CD4-positive, alpha-beta T cell treated with Interleukin-17A for 1 hour (primary cell): ENCODE measurements at regions not wholly inside any gene's neighbourhood (a gene's known extent, or its start where the extent isn't known, plus 50 kb on each side); places are given as distances from the start of the nearest gene placed in this dataset.

ENCODE experiments used
- DNase-seq: peaks from one replicate; pipeline ENCODE4 v3.0.0-alpha.2; 2020

DNA sequence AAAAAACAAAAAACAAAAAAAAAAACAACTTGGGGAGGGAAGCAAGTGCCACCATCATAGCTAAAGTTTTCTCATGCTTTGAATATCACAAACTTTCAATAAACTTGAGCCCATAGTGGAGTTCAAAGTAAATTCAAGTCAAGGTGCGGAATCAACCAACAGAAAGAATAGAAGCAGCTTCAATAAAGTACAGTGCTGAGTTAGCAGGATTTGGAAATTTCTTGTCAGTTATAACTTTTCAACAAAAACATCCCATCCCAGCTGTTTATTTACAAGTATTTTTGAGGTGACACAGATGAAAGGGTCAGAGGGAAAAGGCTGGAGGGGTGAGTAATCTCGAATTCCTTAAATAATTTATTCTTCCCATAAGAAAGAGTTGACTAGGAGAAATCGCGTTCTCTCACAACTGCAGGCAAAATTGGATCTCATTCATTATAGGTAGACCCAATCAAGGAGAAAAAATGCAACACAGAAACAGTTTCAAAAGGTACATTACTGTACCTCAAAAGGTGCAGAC lies 477.4 kb upstream of the RASGRP1 start:
- DNase-seq, result no peak

DNA sequence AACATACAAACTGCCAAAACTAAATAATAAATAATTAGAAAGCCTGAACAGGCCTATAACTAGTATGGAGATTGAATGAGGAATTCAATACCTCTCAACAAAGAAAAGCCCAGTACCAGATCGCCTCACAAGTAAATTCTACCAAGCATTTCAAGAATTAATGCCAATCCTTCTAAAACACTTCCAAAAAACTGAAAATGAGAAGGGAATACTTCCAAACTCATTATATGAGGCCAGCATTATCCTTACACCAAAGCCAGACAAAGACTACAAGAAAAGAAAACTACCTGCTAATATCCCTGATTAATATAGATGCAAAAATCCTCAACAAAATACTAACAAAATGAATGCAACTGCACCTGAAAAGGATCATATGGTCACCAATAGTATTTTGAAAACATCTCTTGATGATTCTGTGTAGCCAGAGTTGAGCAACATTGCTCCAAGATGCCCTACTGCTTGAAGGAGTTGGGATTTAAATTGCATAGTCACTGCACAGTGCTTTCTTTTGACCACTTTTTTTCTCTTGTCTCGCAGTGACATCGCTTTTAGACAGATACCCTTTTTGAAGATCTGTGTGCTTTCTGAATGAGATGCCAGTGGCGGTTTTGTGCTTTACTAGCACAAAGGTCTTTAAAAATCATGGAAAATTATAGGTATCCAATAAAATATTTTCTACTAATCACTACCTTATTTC lies 487.2 kb upstream of the RASGRP1 start:
- DNase-seq, result no peak

DNA sequence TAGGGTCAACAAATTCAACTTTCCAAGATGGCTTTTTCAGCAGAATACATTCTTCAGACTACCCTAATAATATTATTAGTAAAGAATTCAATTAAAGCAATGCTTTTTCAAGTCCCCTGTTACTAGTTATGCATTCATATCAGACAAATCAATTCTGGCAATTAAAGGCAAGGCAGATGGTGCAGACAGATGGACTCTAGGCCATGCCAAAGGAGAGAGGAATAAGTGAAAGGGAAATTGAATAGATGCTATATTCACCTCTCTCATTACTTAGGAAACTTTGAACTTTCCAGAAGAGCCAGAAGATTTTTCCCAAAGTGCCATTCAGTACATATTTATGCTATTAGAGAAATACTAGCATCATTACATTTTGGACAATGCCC lies 487.7 kb upstream of the RASGRP1 start:
- no peak for DNase-seq

DNA sequence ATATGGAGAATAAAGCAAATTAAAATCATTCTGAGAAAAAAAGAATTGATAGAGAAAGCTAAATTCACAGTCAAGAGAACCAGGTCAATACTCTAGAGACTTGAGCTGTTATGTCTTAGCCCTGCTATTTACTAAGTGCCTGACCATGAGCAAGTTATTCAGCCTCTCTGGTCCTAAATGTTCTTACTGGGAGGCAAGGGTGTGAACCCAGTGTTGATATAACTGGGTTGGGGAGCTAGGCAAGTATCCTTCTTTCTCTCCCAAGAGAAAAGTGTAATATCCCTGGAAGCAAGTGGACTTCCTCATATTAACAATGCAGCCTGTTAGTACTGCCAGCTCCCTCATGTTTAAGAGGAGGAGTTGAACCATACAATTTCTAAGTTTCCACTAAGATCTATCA lies 488.9 kb upstream of the RASGRP1 start:
- DNase-seq, result no peak

DNA sequence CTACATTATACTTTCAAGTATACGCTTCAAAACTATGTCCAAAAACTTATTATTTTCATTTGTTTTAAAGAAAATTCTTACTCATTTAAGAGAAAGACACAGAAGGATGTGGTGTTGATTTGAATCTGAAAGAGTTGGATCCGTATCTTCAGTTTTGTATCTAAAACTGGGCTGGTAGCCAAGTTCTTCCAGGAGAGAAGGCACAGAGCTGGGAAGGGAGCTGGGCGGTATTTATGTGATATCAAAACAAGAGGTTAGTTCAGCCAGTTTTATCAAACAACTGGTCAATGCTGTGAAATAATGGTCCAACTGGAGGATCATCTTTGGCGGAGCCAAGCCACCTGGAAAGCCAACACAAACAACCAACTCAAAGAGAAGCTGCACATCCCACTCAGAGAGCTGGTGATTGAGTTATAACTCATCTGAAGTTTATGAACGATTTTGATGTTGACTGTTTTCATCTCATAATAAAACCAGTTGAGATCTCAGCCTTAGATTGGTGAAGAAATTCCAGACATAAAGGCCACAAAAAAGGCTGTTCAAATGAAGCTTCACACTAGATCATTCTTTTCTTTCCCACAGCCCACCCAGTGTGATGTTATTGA lies 489.6 kb upstream of the RASGRP1 start:
- DNase-seq, result no peak

DNA sequence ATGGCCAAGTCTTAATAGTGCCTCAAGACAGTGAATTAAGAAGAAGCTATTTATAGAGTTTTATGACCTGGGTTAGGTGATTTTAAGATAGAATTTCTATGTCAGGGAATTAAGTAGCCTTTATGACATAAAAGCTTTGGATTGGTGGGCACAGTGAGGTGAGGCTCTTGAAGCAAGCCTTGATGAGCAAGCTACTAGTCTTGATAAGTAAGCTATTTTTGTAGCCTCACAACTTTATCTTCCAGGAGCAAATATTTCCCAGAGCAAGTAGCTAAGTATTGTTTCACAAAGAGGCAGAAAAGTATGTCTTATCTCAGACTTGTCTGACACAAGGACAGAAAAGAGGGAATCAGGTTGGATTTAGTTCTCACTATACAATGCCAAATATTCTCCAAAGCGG lies 491.7 kb upstream of the RASGRP1 start:
- DNase-seq, result no peak

DNA sequence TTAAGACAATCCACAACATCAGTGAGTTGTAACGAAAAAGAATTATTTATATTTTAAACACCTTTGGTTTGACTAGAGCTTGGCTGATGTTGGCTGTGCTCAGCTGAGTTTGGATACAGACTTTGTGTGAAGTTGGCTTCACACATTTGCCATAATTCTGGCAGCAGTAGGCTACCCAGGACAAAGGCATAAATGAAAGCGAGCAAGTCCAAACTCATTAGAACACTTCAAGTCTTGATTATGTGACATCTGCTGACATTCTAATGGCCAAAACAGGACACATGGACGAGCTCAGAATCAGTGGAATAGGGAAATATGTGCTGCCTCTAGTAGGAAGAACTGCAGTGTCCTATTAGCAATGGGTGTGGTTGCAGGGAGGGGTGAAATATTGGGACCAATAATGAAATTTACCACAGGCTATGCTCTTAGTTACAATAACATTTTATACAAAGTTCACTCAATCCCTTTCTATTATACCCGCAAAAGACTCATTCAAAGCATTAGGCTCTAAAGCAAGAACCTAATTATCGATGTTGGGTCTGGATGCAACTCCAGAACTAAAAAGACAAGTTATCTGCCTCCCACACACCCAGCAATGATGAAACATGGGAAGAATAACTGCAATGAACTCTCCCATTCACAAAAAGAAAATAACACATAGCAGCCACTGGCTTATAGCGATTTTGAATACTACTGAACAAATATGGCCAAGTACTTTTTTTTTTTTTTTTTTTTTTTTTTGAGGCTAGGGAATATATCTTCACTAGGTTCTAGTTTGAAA lies 493.9 kb upstream of the RASGRP1 start:
- no peak for DNase-seq

DNA sequence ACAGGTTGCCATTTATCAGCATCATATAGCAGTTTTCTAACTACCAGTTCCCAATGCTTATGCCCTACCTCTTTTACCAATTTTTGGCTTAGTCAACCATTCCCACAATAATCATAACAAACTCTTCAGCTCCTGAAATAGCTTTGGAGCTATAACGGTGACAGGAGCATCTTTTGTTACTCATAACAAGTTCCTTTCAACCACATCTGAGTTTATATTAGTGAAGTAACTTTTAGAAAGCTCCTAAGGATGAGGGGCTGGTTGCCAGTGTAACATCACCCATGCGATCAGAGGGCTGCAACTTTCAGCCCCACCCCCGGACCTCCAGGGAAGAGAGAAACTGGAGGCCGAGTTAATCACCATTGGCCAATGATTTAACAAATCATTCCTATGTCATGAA lies 495.3 kb upstream of the RASGRP1 start:
- DNase-seq, result no peak

DNA sequence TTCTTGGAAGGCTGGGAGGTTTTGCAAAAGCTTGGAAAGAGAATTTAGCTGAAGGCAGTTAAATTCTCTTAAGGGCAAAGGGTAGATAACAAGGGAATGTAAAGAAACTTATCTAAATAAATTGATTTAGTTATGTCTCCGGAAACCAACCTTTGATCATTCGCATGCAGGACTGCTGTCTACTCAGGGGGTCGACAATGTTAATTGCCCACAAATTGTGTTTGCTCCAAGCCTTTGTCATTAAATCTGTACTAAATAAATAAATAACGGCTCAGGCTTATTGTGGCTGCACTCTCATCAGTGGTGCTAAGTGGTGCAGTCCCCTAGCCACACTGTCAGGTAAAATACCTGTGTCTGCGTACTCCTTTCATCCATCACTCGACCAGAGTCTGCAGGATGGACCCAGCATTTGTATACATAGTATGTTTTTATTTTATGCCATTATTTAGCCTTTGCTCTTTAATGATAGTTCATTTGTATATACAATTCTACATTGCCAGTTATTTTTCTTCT lies 497.4 kb upstream of the RASGRP1 start:
- no peak for DNase-seq

DNA sequence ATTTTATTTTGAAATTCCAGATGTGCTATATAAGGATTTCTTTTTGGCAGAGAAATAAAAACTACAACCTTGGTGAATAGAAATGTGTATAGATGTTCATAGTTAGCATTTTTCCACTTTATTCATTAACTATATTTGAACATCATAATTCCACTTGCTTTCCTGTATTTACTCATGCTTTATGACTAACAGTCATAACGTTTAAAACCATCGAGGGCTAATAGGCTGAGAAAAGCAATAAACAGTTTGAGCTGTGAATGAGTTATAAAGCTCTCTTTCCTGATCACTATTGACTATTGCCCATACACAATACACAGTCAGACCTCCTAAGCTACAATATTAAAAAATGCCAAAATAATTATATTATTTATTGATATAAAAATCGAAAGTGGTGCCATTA lies 502.1 kb upstream of the RASGRP1 start:
- DNase-seq, result no peak

DNA sequence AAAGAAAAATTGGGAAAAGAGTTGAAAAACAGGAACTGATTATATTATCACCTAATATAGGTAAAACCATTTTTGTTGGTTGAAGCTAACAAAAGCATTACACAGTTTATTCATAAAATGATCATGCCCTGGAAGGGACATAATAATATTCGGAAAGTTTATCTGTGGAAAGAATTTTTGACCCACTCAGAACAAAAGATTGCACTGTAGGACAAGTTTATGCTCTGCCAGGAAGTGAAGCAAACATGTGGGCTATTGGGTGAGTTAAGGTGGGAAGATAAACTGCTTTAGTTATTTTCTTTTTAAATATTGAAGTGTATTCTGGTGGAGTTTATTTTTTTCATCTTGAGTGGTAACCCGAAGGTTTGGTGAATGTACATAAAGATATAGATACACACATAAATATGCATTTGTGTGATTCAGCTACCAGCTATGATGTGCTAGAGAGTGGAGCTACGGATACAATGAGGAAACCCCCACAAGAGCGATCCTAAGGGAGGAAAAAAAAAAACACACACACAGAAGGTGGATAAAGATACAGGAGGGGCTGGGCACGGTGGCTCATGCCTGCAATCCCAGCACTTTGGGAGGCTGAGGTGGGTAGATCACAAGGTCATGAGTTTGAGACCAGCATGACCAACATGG lies 506.4 kb upstream of the THBS1 start:
- DNase-seq, result no peak

DNA sequence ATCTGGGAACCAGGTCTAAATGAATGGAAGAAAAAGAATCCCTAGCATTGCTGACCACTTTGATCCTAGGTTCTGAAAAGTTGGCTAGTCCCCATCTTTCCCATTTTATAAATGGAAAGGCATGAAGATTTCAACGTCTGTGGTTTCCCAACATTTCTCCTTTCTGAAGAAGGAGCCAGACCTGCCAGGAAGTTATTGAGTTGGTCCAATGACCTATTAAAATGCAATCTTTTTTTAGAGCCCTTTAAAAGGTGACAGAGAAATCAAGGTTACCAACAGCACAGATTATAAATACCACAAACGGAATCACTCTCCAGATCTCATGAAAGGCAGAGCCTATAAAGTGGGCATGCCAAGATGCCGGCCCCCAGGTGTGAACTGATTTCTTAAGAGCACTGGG lies 505.6 kb upstream of the THBS1 start:
- no peak for DNase-seq

DNA sequence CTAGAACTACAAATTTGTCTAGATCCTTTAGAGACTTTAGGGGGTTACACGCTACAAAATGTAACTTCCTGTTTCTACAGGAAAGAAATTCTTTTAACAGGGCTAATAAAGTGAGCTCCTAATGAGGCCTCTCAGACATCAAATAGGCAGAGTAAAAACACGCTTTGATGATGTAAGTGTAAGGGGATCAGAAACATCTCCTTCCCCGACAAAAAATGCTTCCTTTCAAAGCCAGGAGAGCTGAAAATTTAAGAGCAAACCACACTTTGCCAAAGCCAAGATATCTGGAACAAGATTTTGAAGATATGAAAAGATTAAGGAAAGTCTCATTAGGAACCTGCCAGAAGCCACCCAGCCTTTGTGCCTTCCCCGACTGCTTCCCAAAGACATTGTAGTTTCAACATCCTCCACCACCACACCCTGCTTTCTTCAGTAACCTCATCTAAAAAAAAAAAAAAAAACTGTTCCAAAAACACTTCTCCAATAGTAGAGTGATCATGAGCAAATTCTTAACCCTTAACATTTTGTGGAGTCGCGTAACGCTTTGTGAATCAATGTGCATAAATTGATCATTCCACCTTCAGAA lies 505.0 kb upstream of the THBS1 start:
- DNase-seq, result no peak

DNA sequence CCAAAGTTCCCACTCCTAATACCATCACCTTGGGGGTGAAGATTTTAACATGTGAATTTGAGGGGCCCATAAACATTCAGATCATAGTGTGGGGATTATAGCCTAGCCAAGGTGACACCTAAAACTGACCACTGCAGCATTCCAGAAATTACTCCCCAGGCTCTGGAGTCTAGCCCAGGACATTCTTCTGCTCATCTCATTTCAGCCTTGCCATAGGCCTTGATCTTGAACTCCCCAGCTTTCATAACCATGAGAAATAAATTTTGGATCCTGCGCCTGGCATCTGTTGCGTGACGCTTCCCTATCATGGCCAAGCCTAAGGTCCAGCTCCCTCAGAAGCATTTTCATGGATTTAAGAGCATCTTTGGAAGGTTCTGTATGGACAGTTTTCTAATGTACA lies 502.9 kb upstream of the THBS1 start:
- no peak for DNase-seq

DNA sequence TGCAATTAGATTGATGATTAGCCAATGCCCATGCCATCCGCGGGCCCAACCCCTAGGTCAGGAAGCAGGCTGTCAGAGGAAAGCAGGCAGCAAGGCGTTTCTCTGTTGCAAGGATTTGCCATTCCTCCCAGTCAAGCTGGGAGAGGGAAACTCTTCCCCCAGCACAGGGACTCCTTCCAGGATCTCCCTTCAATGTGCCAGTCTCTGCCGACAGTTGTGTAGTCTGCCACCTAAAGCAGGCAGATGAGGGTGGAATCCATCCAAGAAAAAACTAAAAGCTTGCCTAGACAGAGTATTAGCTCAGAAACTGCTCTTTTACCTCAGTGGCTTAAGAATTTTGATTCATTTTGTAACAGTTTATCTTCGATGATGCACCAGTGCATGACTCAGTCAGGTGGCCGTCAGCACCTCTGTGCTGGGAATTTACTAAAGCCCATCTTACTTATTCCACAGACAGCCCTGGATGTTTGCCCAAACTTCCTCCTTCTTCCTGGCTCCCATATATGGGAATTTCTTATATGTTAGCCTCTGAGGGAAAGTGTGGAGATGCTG lies 501.5 kb upstream of the THBS1 start:
- DNase-seq, result no peak

DNA sequence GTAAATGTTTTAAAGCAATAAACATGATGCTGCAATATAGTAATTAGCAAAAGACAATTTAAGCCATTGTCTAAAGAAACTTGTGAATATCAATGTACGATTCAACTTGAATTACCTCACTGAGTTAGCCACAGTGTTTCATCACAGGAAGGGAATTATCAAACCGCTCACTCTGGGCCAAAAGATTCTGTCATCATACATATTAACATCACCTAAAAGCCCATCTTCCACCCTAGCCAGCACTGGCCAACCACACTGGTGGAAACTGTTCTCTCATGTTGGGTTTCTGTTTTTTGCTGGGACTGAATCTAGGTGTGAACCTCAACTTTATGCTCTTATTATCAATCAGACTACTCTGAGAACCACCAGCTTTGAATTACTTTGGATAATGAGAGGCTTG lies 497.7 kb upstream of the THBS1 start:
- no peak for DNase-seq

DNA sequence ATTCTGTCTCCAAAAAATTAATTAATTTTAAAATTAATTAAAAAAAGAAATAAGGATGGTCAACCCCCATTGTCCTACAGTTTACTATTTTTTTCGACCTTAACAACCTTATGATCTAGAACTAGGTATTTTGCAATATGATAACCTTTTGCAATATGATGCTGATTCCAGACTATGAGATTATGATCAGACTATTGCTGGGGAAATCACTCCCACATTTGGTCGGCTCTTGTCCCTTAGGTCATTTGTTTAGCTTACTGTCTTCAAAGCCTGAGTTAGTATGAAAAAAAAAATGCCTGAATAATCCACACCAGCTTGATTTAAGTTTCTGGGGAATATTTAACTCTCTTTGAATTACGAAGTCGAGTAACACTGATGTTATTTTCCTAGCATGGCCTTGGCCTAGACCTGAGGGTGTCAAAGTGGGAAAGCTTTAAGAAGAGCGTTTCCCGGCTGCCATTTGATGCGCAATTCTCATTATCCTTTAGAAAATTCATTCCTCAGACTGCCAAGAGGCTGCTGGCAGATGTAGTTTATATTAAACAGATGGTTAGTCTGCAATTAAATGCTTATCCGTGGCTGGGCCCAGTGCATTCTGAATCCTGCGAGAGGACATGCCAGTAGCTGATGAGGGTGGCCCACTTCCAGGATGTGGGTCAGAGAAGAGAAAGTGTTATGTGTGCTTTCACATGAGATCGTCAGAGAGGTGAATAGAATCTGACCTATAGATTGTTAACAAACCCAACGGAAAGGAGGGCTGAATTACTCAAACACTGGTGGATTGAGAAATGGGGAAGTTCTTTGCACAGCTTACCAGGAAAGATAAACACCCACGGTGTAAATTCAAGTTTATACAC lies 496.0 kb upstream of the THBS1 start:
- DNase-seq, result no peak

DNA sequence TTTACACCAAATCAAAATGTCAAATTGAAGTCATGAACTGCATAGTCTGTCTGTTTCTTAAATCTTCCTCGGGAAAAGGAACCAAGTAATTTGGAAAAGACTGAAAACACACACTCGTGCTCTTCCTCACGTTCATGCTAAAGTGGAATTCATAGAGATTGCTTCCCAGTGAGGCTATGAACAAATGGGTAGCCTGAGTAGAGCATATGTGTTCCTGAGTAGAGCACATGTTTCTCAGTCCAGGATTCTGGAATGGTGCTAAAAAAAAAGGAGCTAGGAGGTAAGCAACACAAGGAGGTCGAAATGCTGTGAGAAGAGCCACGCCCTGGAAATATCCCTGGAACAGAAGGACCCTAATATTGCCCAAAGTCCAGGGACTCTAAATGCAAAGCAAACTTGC lies 494.2 kb upstream of the THBS1 start:
- no peak for DNase-seq

DNA sequence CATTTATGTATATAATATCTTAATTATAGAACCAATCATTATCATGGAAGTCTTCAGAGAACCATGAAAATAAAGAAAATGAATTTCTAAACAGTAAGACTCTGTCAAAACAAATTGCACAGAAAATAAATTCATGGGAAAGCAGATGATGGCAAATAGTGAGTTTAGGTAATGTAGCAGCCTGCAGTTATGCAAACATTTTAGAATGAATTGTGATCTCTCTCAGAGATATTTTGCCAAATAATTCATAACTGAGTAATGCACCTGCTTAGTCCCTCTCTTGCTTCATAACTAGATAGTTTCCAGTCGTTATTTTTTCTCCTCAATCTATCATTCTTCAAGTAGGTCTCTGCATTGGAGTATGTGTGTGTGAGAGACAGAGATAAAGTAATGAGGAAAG lies 492.7 kb upstream of the THBS1 start:
- DNase-seq, result no peak

DNA sequence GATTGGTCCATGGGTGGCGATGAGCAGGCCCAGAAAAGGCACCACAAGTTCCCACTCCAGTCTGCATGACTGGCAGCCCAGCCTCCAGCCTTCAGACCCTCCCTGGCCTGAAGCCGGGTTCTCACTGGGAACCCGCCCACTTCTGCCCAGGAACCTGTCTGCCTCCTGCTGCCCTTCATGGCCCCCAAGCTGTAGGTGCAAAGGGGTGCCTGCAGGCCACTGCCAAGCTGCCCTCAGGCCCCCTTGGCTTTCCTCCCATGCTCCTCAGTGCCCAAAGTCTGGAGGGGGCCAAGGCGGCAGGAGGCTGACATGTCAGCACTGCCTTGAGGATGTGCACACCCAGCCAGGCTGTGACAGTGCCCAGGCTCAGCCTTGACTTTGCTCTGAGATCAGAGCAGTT lies 488.5 kb upstream of the THBS1 start:
- no peak for DNase-seq

DNA sequence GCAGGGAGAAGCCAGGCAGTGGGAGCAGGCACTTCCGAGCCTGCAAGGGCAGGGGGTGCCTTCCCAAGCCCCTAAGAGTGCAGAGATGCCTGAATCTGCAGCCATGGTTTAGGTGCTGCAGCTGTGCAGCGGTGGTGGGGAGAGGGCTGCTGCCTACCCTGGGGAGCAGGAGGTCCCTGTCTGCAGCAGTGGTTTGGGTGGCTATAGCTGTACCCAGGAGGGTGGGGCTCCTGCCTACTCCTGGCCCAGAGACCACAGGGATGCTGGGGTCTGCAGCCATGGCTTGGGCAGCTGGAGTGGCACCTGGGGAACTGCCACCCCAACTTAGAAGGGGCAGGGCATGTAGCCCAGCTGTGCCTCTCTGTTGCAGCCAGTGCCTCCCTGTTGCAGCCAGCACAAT lies 488.1 kb upstream of the THBS1 start:
- no peak for DNase-seq

DNA sequence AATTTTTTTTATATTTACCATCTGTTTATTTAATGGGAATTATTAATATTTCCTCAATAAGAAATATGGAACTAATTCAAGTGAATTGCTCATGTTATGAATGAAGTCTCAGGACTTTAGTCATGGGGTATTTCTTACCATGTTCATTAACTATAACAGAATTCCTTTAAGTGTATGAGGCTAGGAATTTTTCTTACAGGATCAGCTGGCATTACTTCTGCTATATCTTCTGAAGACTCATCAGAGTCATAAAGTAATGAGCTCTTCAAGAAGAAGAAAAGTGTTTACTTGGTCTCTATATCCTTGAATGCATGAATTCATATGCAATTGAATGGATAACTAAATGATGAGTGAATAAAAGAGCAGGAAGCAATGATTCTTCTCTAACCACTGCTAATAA lies 486.8 kb upstream of the THBS1 start:
- DNase-seq, result no peak
